ENCODE measurements at regions not wholly inside any gene's neighbourhood (a gene's known extent, or its start where the extent isn't known, plus 50 kb on each side); places are given as distances from the start of the nearest gene placed in this dataset.

DNA sequence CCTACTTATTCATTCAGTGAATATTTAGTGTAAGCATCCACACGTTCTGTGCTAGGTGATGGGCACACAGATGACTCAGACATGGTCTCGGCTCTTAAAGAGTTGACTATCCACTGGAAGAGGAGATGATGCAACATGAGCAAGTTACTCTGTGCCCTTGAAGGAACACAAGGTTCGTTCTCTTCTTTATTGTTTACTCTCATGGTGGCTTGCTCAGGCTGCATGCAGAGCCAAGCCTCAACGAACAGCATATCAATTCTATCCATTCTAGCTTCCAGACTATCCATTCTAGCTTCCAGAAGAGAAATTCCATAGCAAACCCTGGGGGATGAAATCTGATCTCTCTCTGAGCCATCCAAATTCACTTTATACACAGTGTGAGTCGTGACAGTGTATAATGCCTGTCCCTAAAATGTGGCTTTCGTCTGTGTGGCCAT lies 68.1 kb upstream of the CTAGE1 start:
- no peak for TF ChIP-seq CTCF (IDR thresholded peaks at IDR 0.05; ENCODE audit: extremely low read depth, insufficient read depth, missing control alignments)
- in situ Hi-C loops (cut with MboI; ENCODE audit: low pct_unique_long_range_greater_than_20kb, low sequenced_read_pairs, unreplicated experiment), result no loop called here
- no peak for DNase-seq (ENCODE audit: low spot score)

- in situ Hi-C loops (cut with MboI; ENCODE audit: low pct_unique_long_range_greater_than_20kb, low sequenced_read_pairs, unreplicated experiment), result no loop called here
These were observed 69.0 kb upstream of the CTAGE1 start for GRCh38 chr18:22486667-22487066.

DNA sequence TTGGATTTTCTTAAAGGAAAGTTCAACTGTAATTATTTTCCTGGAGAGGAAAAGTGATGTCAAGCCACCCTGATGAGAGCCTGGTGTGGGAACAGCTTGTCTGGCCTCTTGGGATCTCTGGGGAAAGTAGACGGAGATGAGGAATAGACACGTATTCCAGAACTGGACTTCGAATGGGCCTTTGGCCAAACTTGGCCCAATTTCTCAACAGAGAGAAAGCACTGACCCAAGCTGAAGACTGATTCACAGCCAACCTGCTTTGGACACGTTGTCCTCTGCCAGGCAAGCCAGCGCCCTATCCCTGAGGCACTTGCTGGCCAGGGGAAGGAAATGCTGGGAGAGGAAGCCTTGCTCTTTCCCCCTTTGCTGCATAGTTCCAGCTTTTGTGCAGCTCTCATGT lies 70.8 kb upstream of the CTAGE1 start:
- in situ Hi-C loops (cut with MboI; ENCODE audit: low pct_unique_long_range_greater_than_20kb, low sequenced_read_pairs, unreplicated experiment), result no loop called here
- no peak for DNase-seq (ENCODE audit: low spot score)
- no peak for TF ChIP-seq CTCF (IDR thresholded peaks at IDR 0.05; ENCODE audit: extremely low read depth, insufficient read depth, missing control alignments)

More at GRCh38 chr18:22486667-22487066, 69.0 kb upstream of the CTAGE1 start:
- DNase-seq (ENCODE audit: low spot score), result no peak
- TF ChIP-seq CTCF (IDR thresholded peaks at IDR 0.05; ENCODE audit: extremely low read depth, insufficient read depth, missing control alignments), result no peak

DNA sequence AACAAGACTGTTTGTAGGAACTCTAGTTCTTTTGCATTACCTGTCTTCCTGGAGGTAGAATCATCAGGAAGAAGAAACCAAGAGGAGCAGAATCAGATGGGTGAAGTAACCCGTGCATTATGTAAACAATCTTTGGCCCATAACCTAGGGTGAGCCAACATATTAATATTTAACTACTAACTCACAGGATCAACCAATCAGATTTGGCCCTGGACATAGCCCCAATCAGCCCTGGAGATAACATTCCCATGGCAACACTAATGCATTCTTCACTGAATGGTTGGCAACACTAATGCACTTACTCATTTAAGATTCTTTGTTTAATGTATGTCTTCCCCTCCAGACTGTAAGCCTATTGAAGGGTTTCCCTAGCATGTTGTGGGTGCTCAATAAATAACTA lies 72.0 kb upstream of the CTAGE1 start:
- no peak for DNase-seq (ENCODE audit: low spot score)
- in situ Hi-C loops (cut with MboI; ENCODE audit: low pct_unique_long_range_greater_than_20kb, low sequenced_read_pairs, unreplicated experiment), result no loop called here
- TF ChIP-seq CTCF (IDR thresholded peaks at IDR 0.05; ENCODE audit: extremely low read depth, insufficient read depth, missing control alignments), result no peak

DNA sequence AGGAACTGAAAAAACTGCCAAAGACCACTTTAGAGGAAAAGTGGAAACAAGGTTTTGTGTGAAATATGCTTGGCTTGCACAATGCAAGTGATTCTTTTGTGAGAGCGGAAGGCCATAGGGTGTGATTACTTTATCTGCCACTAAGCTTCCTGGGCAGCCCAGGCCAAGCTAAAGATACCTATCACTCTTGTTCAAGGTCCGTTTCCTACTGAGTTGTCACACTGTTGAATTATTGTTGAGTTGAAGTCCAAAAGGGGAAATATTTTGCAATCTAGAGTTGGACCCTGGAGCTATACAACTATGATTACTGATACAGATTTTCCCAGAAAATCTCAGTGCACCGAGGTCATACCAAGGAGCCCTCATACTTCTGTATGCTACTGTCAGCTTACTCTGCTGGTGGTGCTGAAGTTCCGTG lies 72.7 kb upstream of the CTAGE1 start:
- in situ Hi-C loops (cut with MboI; ENCODE audit: low pct_unique_long_range_greater_than_20kb, low sequenced_read_pairs, unreplicated experiment), result no loop called here
- no peak for TF ChIP-seq CTCF (IDR thresholded peaks at IDR 0.05; ENCODE audit: extremely low read depth, insufficient read depth, missing control alignments)
- no peak for DNase-seq (ENCODE audit: low spot score)

GRCh38 chr18:22493255-22493654 lies 75.5 kb upstream of the CTAGE1 start:
- TF ChIP-seq CTCF (IDR thresholded peaks at IDR 0.05; ENCODE audit: extremely low read depth, insufficient read depth, missing control alignments), result no peak
- in situ Hi-C loops (cut with MboI; ENCODE audit: low pct_unique_long_range_greater_than_20kb, low sequenced_read_pairs, unreplicated experiment), result no loop called here
- DNase-seq (ENCODE audit: low spot score), result no peak

DNA sequence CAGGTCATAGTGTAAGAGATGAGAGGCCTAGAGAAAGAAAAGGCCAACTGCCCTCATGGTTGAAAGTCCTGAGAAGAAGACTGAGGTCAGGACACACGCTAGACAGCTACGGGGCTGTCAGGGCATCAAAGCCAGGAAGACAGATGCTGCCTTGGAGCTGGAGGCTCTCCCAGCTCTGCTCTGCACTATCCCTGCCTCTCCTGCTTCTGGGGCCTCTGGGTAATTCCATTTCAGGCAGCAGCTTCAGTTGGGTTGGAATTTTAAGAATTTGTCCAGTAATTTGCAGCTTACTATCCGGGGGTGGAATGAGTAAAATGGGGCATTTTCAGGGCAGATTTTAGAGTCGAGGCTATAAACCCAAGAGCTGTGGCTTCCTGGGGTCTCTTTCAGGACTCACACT lies 76.2 kb upstream of the CTAGE1 start:
- DNase-seq (ENCODE audit: low spot score), result no peak
- TF ChIP-seq CTCF (IDR thresholded peaks at IDR 0.05; ENCODE audit: extremely low read depth, insufficient read depth, missing control alignments), result no peak
- in situ Hi-C loops (cut with MboI; ENCODE audit: low pct_unique_long_range_greater_than_20kb, low sequenced_read_pairs, unreplicated experiment), result no loop called here
